NCI-H774 (cell line): ENCODE measurements at regions not wholly inside any gene's neighbourhood (a gene's known extent, or its start where the extent isn't known, plus 50 kb on each side); places are given as distances from the start of the nearest gene placed in this dataset.

Source experiments
- DNase-seq: peaks from one replicate; lab custom pipeline; 2025; lab: John Stamatoyannopoulos, UW

GRCh38 chr2:176681584-176682115 lies 412.4 kb downstream of the MTX2 start:
- DNase-seq = no peak

DNA sequence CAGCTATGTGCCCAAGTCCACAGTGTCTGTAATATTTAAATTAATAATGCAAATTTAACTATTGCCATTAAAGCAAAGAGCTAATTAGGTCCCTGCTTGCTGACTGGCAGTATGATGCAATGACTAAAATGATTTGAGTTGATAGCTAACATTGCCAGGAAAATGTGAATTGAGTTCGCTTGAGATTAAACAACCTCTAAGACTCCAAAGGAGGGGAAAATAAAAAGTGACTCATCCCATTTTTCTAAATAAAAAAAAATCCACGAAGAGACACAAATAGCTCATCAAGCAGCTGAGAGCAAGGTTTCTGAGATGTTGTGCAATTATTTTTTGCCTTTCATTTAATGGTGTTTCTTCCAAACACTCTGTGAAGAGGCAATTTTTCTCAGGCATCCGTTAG lies 413.0 kb downstream of the MTX2 start:
- DNase-seq = no peak

- DNase-seq = no peak
These were observed 414.4 kb downstream of the MTX2 start for GRCh38 chr2:176683618-176684111.

GRCh38 chr2:176685908-176686307 lies 416.7 kb downstream of the MTX2 start:
- DNase-seq = no peak

- DNase-seq = no peak
These were observed 417.1 kb downstream of the MTX2 start for GRCh38 chr2:176686328-176686727.

GRCh38 chr2:176687342-176687741 lies 418.1 kb downstream of the MTX2 start:
- no peak for DNase-seq

DNA sequence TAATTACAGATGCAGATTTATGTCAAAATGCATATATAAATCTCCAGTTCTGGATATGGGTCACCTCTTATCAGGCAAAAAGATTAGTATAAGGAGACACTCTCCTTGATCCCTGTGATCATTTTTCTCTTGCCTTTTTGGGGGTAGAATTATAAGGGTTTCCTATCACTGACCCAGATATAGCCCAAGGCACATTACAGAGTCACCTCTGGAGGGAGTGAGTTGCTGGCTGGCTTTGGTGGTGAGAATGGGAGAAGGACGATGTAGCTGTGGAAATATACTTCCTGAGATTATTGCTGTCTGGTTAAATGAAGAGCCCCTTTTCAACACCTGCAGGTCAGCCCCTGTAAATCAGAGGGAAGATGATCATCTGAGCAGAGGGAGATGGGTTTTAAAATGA lies 418.7 kb downstream of the MTX2 start:
- no peak for DNase-seq

DNA sequence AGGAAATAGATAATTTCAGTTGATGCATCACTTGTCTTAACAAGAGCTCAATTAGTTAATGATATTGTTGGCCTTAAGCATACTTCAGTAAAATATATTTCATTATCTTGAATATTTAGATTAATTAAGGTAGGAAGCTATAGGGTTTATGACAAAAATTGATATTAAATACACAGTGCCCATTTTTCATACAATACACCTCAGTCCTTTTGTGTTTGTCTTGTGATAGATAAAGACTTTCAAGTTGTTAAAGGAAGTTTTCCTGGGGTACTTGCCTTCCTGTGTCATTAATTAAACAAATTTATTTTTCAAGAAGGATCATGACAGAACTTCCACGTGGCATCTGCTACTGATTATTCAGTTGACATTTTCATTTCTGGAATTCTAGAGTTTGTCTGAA lies 420.5 kb downstream of the MTX2 start:
- no peak for DNase-seq

DNA sequence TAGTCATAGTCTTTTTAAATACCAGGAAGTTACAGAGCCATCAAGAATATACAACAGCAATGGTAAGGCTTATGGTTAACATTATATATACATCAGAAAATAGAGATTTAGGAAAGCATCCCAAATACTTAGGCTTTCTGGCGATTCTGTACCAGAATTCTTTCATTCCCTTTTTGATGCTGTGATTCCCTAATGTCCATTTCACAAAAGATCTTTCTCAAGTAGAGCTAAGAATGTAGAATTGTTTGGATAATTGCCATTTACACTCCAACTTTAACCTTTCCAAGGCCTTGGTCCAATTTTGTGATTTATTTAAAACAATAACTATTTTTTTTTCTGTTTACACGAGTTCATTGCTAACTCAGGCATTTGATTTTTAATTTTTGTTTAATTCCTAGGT lies 422.2 kb downstream of the MTX2 start:
- DNase-seq = no peak

GRCh38 chr2:176692533-176692932 lies 423.3 kb downstream of the MTX2 start:
- DNase-seq = no peak

GRCh38 chr2:176699098-176699497 lies 429.9 kb downstream of the MTX2 start:
- no peak for DNase-seq

GRCh38 chr2:176699644-176700043 lies 430.4 kb downstream of the MTX2 start:
- no peak for DNase-seq

DNA sequence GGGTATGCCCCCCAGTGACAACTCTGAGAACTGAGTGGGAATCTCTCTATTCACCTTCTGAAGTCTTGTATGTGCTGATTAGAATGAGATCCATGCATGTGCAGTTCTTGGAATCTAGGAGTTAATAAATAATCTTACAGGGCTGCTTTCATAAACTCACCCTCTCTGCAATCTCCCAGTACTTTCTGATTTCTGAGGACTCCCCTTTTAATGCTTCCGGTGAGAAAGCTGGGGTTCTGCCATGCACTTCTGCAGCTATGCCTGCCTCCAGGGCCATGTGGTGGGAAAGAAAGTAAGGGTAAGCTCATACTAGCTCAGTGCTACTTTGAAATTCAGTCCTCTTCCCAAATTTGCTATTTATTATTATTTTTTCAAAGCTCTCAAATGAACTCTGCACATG lies 432.9 kb downstream of the MTX2 start:
- no peak for DNase-seq

- no peak for DNase-seq
These were observed 435.1 kb downstream of the MTX2 start for GRCh38 chr2:176704282-176704858.

- no peak for DNase-seq
These were observed 440.1 kb downstream of the MTX2 start for GRCh38 chr2:176709149-176709951.

DNA sequence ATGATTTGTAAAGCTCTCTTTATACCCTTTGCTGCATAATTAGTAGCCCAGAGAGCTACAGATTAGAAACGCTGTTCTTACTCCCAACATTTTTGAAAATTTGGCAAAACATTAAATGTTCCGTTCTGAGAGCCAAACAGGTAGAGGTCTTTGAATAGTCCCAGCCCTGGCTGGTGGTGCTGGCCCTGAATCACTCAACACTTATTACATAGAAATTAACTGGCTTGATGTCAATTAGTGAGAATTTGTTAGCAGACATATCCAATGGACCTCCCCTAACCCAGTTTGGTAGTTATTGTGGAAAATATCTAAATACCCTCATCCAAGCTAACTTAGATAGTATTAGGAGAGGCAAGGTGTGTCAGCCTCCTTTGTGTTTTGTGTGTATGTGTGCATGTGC lies 440.7 kb downstream of the MTX2 start:
- no peak for DNase-seq

GRCh38 chr2:176710657-176711186 lies 441.5 kb downstream of the MTX2 start:
- no peak for DNase-seq

DNA sequence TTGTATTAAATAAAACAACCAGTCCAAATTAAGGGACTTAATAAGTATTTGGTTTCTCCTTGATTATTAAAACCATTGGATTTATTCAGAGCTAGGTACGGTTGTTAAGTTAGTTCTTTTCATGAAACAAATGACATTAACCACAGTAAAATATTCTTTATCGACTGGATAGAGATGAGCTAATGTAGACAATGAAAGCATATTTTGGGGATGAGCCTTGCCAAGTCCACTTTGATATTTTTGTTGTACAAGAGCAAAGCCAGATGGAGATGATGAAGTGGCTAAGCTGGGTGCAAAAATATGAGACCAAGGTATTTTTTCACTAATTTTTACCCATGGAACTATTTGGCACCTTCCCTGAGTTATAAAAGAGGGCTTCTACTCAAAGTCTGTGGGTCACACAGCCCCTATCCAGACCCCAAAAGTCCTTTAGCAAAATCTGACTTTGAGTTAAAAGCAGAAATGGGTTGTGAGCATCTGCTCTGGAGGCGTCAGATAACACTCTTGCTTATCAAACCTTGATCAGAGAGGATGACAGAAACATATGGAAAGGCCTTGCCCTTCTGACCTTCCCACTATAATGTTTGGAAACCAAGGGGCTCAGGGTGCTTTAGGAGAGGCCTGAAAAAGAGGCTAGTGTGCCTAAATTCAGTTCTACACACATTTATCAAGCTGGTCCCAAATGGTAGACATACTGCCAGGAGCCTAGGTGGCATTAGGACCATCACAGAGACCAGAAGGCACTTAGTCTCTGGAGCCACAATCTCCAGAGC lies 456.8 kb downstream of the MTX2 start:
- DNase-seq = no peak

- DNase-seq = no peak
These were observed 458.5 kb downstream of the MTX2 start for GRCh38 chr2:176727696-176728095.

- no peak for DNase-seq
These were observed 460.7 kb downstream of the MTX2 start for GRCh38 chr2:176729706-176730569.

- no peak for DNase-seq
These were observed 463.5 kb downstream of the MTX2 start for GRCh38 chr2:176732780-176733179.
